ENCODE measurements at regions not wholly inside any gene's neighbourhood (a gene's known extent, or its start where the extent isn't known, plus 50 kb on each side); places are given as distances from the start of the nearest gene placed in this dataset.

DNA sequence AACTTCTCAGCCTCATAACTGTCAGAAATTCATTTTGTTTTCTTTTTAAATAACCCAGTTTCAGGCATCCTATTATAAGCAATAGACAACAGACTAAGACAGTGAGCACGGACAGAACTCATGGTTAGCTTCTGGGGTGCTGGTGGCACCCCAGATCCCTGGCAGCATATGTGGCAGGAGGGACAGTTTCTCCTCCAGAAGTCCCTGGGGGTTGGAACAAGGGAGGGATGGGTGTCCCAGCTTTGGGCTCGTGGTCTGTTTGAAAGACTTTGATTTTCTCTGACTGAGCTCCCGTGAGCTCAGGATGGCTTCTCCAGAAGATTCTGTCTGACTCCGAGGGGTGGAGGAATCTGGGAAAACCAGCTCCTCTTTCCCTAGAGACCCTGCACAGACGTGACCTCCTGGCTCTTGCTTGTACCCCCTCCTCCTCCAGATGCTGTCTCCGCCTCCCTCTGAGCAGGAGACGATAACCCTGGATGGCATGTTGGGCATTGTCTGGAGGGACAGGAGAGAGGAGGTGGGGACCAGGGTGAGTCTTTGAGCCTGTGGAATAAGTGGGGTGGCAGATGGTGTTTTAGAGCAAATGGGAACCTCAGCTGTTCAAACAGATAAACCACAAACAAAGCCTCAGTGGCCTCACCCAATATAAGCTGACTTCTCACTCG is 421.1 kb downstream of the GLRX3 start:
- H3K4me1 ChIP-seq (ENCODE audit: low read depth, poor library complexity, severe bottlenecking): no peaks in the 10 kb centered on the region
- H3K9ac ChIP-seq: no peak overlapping the region
- TF ChIP-seq, protein P1, sequence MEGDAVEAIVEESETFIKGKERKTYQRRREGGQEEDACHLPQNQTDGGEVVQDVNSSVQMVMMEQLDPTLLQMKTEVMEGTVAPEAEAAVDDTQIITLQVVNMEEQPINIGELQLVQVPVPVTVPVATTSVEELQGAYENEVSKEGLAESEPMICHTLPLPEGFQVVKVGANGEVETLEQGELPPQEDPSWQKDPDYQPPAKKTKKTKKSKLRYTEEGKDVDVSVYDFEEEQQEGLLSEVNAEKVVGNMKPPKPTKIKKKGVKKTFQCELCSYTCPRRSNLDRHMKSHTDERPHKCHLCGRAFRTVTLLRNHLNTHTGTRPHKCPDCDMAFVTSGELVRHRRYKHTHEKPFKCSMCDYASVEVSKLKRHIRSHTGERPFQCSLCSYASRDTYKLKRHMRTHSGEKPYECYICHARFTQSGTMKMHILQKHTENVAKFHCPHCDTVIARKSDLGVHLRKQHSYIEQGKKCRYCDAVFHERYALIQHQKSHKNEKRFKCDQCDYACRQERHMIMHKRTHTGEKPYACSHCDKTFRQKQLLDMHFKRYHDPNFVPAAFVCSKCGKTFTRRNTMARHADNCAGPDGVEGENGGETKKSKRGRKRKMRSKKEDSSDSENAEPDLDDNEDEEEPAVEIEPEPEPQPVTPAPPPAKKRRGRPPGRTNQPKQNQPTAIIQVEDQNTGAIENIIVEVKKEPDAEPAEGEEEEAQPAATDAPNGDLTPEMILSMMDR (conservative IDR thresholded peaks at IDR 0.05; ENCODE audit: low read depth, low read length): no peak
- H2AFZ ChIP-seq (ENCODE audit: low read depth): no peak overlapping the region
- no peaks in the 10 kb centered on the region for H4K20me1 ChIP-seq (ENCODE audit: insufficient read depth)
- no peak overlapping the region for H3K27ac ChIP-seq
- H3K4me3 ChIP-seq (IDR thresholded peaks at IDR 0.05; ENCODE audit: insufficient read depth, low read depth, low read length): no peak overlapping the region
- no peaks in the 10 kb centered on the region for H3K79me2 ChIP-seq (ENCODE audit: insufficient read depth, low read depth)
- no peaks in the 10 kb centered on the region; the same call in 1 of the 2 replicates for H3K27me3 ChIP-seq (ENCODE audit: insufficient read depth, low read depth)
- no peak overlapping the region for H3K4me2 ChIP-seq
- H3K36me3 ChIP-seq (ENCODE audit: insufficient read depth): no peaks in the 10 kb centered on the region

DNA sequence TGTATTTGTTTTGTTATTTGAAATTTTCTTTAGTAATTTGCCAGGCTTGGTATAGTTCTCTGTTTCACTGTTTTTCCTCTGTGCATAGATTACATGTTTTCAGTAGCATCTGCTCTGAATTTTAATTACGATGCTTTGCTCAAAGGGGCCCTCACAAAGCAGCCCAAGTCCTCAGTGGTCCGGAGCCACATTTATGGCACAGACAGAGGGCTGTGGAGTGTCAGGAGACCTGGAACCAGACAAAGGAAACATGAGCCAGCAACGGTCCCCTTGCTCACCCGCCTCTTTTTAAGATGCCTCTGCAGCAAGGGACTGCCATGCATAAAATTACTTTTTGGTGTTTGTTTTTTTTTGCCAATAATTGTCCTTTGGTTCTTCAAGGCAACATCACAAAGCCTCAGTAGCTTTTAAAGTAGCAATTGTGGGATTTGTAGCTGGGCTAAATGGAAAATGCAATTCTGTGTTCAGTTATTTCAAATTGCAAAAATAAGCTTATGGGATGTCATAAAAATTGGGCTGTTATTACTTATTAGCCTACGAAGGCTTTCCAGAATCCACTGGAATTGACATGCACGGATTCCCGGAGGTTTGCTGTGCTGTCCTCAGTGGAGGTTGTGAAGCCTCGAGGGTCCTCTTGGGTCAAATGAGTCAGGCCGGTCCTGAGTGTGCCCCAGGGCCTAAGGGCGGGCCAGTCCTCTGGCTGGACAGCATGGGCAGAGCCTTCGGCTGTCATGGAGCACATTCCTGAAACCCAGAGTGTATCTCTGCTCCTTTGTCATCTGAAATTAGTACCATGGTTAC is 422.8 kb downstream of the GLRX3 start:
- no peak overlapping the region for H3K27ac ChIP-seq
- H4K20me1 ChIP-seq (ENCODE audit: insufficient read depth): no peaks in the 10 kb centered on the region
- TF ChIP-seq, protein P1 (conservative IDR thresholded peaks at IDR 0.05; ENCODE audit: low read depth, low read length): no peak
- H3K4me3 ChIP-seq (IDR thresholded peaks at IDR 0.05; ENCODE audit: insufficient read depth, low read depth, low read length): no peak overlapping the region
- no peaks in the 10 kb centered on the region for H3K4me1 ChIP-seq (ENCODE audit: low read depth, poor library complexity, severe bottlenecking)
- no peak overlapping the region for H3K4me2 ChIP-seq
- no peaks in the 10 kb centered on the region for H3K79me2 ChIP-seq (ENCODE audit: insufficient read depth, low read depth)
- no peak overlapping the region for H2AFZ ChIP-seq (ENCODE audit: low read depth)
- H3K9ac ChIP-seq: no peak overlapping the region
- H3K27me3 ChIP-seq (ENCODE audit: insufficient read depth, low read depth): no peaks in the 10 kb centered on the region; the same call in 1 of the 2 replicates
- no peaks in the 10 kb centered on the region for H3K36me3 ChIP-seq (ENCODE audit: insufficient read depth)

DNA sequence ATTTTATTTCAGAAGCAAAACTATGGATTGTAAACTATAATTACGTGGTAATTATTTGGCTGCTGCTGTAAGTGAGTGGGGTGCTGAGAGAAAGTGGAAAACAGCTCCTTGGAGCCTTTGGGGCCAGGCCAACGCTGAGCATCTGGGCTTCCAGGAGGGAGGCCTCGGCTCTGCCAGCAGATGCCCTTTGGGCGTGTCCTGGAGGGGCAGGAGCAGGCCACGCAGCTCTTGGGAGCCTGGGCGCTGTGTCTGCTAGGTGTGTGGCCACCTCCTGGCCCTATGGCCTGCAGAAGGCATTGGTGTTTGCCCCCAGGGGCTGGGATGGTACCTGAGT is 423.3 kb downstream of the GLRX3 start:
- H4K20me1 ChIP-seq (ENCODE audit: insufficient read depth): no peaks in the 10 kb centered on the region
- H3K36me3 ChIP-seq (ENCODE audit: insufficient read depth): no peaks in the 10 kb centered on the region
- H3K4me2 ChIP-seq: no peak overlapping the region
- H3K4me3 ChIP-seq (IDR thresholded peaks at IDR 0.05; ENCODE audit: insufficient read depth, low read depth, low read length): no peak overlapping the region
- H3K9ac ChIP-seq: no peak overlapping the region
- H3K79me2 ChIP-seq (ENCODE audit: insufficient read depth, low read depth): no peaks in the 10 kb centered on the region
- TF ChIP-seq, protein P1 (conservative IDR thresholded peaks at IDR 0.05; ENCODE audit: low read depth, low read length): no peak
- H3K27me3 ChIP-seq (ENCODE audit: insufficient read depth, low read depth): no peaks in the 10 kb centered on the region; the same call in 1 of the 2 replicates
- no peak overlapping the region for H3K27ac ChIP-seq
- H2AFZ ChIP-seq (ENCODE audit: low read depth): no peak overlapping the region
- no peaks in the 10 kb centered on the region for H3K4me1 ChIP-seq (ENCODE audit: low read depth, poor library complexity, severe bottlenecking)

DNA sequence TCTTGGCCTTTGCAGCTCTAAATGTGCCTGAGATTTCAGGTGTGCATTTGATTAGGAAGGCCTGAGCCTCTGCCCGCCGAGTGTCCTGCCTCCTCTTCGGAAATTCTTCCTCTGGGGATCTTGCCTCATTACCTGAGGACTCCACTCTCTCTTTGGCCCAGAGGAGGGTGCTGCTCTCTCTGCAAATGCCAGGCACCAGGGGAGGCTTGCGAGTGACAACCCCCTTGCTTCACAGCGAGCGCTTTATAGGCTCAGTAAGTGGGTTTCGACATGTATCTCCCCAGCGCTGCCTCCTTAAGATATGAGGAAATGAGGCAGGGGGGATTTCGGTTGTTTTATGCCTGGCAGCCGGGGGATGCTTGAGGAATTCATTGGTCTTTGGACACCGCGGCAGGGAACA is 423.9 kb downstream of the GLRX3 start:
- Histone ChIP-seq H3K27me3 (ENCODE audit: insufficient read depth, low read depth) (no peaks in the 10 kb centered on the region; the same call in 1 of the 2 replicates), H3K4me1 (ENCODE audit: low read depth, poor library complexity, severe bottlenecking) (no peaks in the 10 kb centered on the region), H3K4me2 (no peak overlapping the region), H2AFZ (ENCODE audit: low read depth) (no peak overlapping the region), H3K79me2 (ENCODE audit: insufficient read depth, low read depth) (no peaks in the 10 kb centered on the region), H3K4me3 (IDR thresholded peaks at IDR 0.05; ENCODE audit: insufficient read depth, low read depth, low read length) (no peak overlapping the region), H4K20me1 (ENCODE audit: insufficient read depth) (no peaks in the 10 kb centered on the region), H3K9ac (no peak overlapping the region), H3K36me3 (ENCODE audit: insufficient read depth) (no peaks in the 10 kb centered on the region), H3K27ac (no peak overlapping the region)
- TF ChIP-seq, protein P1 (conservative IDR thresholded peaks at IDR 0.05; ENCODE audit: low read depth, low read length): no peak

All from KMS-11 (cell line).